ENCODE measurements at regions not wholly inside any gene's neighbourhood (a gene's known extent, or its start where the extent isn't known, plus 50 kb on each side); places are given as distances from the start of the nearest gene placed in this dataset.

DNA sequence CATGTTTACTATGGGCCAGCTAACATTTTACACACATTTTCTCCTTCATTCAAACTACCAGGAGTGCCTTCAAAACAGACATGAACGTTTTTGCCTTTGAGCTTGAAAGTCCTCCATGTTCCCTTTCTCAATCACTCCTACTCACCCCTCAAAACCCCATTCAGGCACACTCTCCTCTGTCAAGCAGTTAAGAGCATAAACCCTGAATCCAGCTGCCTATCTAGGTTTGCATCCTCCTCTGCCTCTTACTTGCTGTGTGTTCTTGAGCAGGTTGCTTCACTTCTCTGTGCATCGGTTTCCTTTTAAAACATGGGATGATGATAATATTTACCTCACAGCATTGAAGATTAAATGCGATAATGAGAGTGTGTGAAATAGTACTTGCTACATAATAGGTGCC, 215.3 kb downstream of the HAPSTR1 start:
- no peak for TF ChIP-seq EP300 (IDR thresholded peaks at IDR 0.05; ENCODE audit: borderline replicate concordance)
- no peak for TF ChIP-seq NFIC (IDR thresholded peaks at IDR 0.05)
- no peak for TF ChIP-seq RAD21 (IDR thresholded peaks at IDR 0.05; ENCODE audit: low read depth)
- TF ChIP-seq, protein P1, sequence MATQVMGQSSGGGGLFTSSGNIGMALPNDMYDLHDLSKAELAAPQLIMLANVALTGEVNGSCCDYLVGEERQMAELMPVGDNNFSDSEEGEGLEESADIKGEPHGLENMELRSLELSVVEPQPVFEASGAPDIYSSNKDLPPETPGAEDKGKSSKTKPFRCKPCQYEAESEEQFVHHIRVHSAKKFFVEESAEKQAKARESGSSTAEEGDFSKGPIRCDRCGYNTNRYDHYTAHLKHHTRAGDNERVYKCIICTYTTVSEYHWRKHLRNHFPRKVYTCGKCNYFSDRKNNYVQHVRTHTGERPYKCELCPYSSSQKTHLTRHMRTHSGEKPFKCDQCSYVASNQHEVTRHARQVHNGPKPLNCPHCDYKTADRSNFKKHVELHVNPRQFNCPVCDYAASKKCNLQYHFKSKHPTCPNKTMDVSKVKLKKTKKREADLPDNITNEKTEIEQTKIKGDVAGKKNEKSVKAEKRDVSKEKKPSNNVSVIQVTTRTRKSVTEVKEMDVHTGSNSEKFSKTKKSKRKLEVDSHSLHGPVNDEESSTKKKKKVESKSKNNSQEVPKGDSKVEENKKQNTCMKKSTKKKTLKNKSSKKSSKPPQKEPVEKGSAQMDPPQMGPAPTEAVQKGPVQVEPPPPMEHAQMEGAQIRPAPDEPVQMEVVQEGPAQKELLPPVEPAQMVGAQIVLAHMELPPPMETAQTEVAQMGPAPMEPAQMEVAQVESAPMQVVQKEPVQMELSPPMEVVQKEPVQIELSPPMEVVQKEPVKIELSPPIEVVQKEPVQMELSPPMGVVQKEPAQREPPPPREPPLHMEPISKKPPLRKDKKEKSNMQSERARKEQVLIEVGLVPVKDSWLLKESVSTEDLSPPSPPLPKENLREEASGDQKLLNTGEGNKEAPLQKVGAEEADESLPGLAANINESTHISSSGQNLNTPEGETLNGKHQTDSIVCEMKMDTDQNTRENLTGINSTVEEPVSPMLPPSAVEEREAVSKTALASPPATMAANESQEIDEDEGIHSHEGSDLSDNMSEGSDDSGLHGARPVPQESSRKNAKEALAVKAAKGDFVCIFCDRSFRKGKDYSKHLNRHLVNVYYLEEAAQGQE (IDR thresholded peaks at IDR 0.05; ENCODE audit: low read depth), result no peak
- TF ChIP-seq EGR1 (IDR thresholded peaks at IDR 0.05), result no peak
- TF ChIP-seq TAF1 (IDR thresholded peaks at IDR 0.05; ENCODE audit: low read depth), result no peak
- TF ChIP-seq, protein P2, sequence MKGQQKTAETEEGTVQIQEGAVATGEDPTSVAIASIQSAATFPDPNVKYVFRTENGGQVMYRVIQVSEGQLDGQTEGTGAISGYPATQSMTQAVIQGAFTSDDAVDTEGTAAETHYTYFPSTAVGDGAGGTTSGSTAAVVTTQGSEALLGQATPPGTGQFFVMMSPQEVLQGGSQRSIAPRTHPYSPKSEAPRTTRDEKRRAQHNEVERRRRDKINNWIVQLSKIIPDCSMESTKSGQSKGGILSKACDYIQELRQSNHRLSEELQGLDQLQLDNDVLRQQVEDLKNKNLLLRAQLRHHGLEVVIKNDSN (IDR thresholded peaks at IDR 0.05), result no peak
- TF ChIP-seq, protein P3, sequence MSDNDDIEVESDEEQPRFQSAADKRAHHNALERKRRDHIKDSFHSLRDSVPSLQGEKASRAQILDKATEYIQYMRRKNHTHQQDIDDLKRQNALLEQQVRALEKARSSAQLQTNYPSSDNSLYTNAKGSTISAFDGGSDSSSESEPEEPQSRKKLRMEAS (IDR thresholded peaks at IDR 0.05), result no peak
- no peak for TF ChIP-seq FOXM1 (IDR thresholded peaks at IDR 0.05; ENCODE audit: borderline replicate concordance, low read depth)
- no peak for TF ChIP-seq ZBTB7A (IDR thresholded peaks at IDR 0.05; ENCODE audit: low read depth)
- no peak for TF ChIP-seq CREB1 (IDR thresholded peaks at IDR 0.05; ENCODE audit: low read depth)
- no peak for TF ChIP-seq CEBPB (IDR thresholded peaks at IDR 0.05)
- TF ChIP-seq TCF12 (IDR thresholded peaks at IDR 0.05; ENCODE audit: low read depth), result no peak
- no peak for TF ChIP-seq TEAD4 (IDR thresholded peaks at IDR 0.05)

Data from Ishikawa (cell line).